ENCODE measurements at regions not wholly inside any gene's neighbourhood (a gene's known extent, or its start where the extent isn't known, plus 50 kb on each side); places are given as distances from the start of the nearest gene placed in this dataset.

DNA sequence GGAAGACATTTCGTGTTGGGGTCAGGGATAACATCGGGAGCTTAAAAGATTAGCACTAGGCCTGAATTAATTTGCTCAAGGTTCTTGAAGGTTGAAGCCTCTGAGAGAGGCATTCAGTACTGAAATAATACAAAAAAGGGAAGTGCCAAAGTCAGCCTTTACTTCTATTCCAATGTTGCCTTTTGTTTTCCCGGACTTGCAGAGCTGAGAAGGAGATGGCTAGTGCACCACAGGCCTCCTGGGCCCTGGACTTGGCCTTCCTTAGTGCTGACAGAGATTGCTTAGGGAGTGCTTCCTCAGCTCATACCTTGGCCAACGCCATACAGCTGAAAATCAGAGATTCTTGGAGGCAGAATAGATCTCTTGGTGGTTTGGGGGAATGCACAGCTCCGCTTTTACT lies 333.6 kb upstream of the TBL1XR1 start:
- H3K4me1 ChIP-seq, result no peaks in the 10 kb centered on the region
- no peaks in the 10 kb centered on the region for H3K27me3 ChIP-seq
- no peaks in the 10 kb centered on the region for H3K9me3 ChIP-seq (replicated peaks)
- no peak overlapping the region for H3K4me3 ChIP-seq
- DNase-seq, result no peak
- no peak overlapping the region for H3K27ac ChIP-seq
- H3K36me3 ChIP-seq, result no peaks in the 10 kb centered on the region

DNA sequence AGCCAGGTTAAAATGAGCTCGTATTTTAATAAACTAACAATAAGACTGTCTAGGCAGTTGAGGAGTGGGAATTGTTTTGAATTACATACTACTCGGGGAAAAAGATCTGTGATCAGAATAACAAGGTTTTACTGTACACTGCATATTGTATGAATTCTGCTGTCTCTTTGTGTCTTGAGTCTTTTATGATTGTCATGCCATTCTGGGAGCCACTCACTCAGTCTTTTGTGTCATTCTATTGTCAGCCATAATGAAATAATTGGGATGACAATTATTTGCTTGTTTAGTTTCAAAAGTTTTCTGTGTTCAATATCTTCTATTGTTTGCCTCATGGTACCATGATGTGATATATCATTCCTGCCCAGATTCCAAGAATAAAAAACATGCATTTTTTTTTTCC lies 339.6 kb upstream of the TBL1XR1 start:
- Histone ChIP-seq H3K4me1 (peaks cover 9% of the 10 kb centered on the region), H3K27me3 (no peaks in the 10 kb centered on the region), H3K27ac (no peak overlapping the region)

DNA sequence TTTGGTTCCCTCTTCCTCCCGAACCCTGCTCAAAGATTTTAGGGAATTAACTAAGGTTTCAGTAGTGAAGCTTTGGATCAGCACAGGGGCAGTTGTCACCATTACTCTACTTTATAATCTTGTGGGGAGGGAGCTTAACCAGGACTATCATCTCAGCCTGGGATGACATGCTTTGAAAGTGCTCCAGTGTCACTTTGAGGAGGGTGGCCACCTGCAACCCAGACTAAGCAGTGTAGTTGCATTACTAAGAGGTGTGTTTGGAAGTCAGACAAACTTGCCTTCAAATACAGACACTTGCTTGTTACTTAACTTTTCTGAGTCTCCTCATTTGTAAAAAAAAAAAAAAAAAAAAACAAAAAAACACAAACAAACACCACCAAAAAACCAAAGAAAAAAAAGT lies 340.3 kb upstream of the TBL1XR1 start:
- no peak overlapping the region for H3K4me3 ChIP-seq
- H3K4me1 ChIP-seq, result peaks cover 9% of the 10 kb centered on the region
- H3K27ac ChIP-seq, result no peak overlapping the region
- no peak for DNase-seq
- no peaks in the 10 kb centered on the region for H3K36me3 ChIP-seq
- H3K9me3 ChIP-seq (replicated peaks), result no peaks in the 10 kb centered on the region
- no peaks in the 10 kb centered on the region for H3K27me3 ChIP-seq

More for the DNA sequence above, 339.6 kb upstream of the TBL1XR1 start:
- no peaks in the 10 kb centered on the region for H3K9me3 ChIP-seq (replicated peaks)
- H3K36me3 ChIP-seq, result no peaks in the 10 kb centered on the region
- no peak overlapping the region for H3K4me3 ChIP-seq
- no peak for DNase-seq

DNA sequence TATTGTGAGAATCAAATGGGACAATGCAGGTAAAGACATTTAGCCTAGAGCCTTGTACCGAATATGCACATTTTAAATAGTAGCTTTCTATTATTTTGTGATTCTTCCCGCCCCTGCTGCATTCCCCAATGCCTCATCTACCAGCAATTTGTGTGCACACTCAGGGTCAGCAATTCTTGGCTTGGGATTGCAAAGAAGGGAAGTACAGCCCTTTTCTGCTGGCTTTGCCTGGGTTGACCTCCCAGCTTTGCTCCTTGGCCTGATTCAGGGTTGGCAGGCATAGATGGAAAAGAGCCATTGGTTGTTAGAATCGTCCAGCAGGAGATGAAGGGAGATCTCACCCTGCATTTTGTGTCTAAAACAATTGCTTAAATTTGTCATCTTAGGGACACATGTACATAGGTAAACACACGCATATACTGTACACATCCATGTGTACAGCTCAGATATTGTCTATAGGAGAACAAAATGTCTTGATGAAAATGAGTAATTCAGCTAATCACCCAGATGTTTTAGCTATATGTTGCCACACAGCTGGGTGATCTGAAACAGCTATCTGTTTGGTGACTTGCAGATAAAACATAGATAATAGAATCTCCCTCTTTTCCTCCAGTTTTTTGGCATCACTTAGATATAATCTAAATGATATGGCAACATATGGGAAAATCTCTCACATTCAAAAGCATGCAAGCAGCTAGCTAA lies 340.9 kb upstream of the TBL1XR1 start:
- no peaks in the 10 kb centered on the region for H3K27me3 ChIP-seq
- no peak overlapping the region for H3K4me3 ChIP-seq
- no peak overlapping the region for H3K27ac ChIP-seq
- H3K36me3 ChIP-seq, result no peaks in the 10 kb centered on the region
- H3K9me3 ChIP-seq (replicated peaks), result no peaks in the 10 kb centered on the region
- DNase-seq, result no peak
- H3K4me1 ChIP-seq, result peaks cover 9% of the 10 kb centered on the region

DNA sequence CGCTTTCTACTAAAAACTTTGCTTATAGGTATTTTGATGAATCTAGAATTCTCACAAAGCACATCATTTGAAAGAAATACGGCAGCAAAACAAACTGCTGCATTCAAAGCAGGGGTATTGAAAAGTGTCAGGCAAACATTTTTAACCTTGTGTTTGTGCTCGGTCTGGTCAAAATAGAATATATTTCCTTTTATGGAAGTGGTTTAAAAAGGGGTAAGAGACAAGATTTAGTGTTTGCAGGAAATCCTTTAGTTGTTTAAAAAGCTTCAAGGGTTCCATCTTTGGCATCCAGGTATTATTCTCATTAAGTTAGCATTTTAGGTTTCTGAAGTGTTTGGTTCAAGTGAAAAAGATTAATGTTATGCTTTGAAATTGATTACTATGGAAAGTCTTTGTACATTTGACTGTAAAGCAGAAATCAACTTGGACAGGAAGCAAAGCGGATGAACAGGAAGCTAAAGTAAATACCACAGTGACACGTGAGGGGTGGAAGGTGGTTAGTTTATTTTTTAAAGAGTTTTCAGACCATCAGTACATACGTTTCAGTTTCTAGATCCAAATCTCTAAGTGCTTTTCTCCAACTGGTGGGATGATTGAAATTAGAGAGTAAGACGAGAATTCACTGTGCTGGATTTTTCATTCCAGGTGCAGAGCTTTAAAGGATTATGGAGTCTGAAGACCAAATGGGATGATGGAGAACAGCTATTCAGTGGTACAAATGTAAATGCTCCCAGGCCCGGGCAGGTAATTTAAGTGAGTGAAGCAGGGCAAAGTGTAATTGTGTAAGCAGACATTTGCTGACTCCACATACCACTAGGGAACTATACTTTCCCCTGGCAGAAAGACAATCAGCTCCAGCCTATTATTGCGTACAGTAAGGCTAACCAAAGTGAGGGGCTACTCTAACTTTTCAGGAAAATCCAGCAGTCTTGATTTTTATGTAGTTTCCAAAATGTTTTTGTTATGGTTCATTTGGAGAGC lies 341.8 kb upstream of the TBL1XR1 start:
- Histone ChIP-seq H3K27me3 (no peaks in the 10 kb centered on the region), H3K36me3 (no peaks in the 10 kb centered on the region), H3K9me3 (replicated peaks) (no peaks in the 10 kb centered on the region), H3K27ac (no peak overlapping the region), H3K4me3 (no peak overlapping the region), H3K4me1 (peaks cover 9% of the 10 kb centered on the region)
- DNase-seq, result peak in 1 of 2 experiments; percentile 6

DNA sequence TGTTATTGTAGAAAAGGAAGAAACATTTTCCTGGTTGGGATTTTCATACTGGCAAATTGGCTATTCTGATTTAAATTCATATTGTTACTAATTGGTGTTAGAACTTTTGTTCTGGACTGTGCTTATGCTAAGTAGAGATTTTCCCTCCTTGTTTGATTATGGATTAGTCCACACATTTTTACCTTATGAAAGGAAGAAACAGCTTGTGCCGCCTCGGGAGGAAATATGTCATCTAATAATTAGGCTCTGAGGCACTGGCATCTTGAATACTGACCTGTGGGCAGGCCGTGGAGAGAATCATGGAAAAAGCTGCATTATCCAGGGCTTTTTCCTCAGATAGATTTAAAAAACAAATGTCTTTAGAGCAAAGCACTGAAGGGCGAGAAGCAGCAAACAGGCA lies 344.3 kb upstream of the TBL1XR1 start:
- no peak overlapping the region for H3K4me3 ChIP-seq
- H3K27me3 ChIP-seq, result no peaks in the 10 kb centered on the region

DNA sequence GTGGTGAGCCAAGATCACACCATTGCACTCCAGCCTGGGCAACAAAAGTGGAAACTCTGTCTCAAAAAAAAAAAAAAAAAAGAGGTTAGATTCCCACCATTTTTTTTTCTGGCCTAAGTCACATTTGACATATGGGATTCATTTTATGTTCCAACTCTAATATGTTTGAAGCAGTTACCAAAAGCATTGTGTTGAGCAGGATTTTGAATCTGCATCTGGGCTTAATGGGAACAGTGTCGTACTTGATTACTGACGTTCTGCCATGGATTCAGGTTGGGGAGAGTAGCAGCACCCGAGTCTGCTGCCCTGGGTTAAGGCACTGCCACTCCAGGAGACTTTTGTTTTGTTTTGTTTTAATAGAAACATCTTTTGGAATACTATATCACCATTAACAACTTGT lies 348.7 kb upstream of the TBL1XR1 start:
- H3K36me3 ChIP-seq, result no peaks in the 10 kb centered on the region
- H3K4me1 ChIP-seq, result no peaks in the 10 kb centered on the region
- no peak for DNase-seq
- no peaks in the 10 kb centered on the region for H3K9me3 ChIP-seq (replicated peaks)
- no peak overlapping the region for H3K4me3 ChIP-seq
- no peaks in the 10 kb centered on the region for H3K27me3 ChIP-seq
- H3K27ac ChIP-seq, result no peak overlapping the region

More for the DNA sequence above, 344.3 kb upstream of the TBL1XR1 start:
- Histone ChIP-seq H3K4me1 (peaks cover 9% of the 10 kb centered on the region), H3K27ac (no peak overlapping the region), H3K9me3 (replicated peaks) (no peaks in the 10 kb centered on the region), H3K36me3 (no peaks in the 10 kb centered on the region)
- DNase-seq, result no peak

DNA sequence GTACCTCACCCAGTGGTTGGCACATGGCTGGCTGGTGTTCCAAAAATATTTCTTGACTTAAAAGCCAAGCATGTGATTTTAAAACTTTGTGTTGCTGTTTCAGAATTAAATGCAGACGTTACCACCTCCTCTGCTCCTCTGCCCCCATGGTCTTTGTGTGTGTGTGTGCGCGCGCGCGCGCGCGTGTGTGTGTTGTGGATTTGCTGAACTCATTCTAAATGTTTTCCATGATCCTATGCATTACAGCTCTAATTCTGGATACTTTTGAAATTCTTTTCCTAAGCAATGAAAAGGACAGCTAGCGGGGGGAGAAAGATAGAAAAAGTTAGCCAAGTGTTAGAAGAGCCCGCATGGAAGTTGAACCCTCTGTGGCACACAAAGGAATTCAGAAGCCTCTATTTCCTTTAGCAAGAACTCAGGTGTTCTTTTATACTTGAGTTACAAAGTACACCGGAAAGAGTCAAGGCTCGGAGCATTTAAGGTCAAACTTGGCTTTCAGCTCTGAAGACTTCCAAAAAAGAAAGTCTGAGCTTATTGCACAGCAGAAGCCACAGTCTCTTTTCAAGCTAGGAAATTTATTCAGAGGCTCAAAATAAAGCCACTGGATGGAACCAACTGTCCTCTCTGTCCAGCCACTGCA lies 350.5 kb upstream of the TBL1XR1 start:
- Histone ChIP-seq H3K27me3 (no peaks in the 10 kb centered on the region), H3K4me1 (no peaks in the 10 kb centered on the region), H3K4me3 (no peak overlapping the region), H3K9me3 (replicated peaks) (no peaks in the 10 kb centered on the region), H3K36me3 (no peaks in the 10 kb centered on the region), H3K27ac (no peak overlapping the region)
- no peak for DNase-seq

DNA sequence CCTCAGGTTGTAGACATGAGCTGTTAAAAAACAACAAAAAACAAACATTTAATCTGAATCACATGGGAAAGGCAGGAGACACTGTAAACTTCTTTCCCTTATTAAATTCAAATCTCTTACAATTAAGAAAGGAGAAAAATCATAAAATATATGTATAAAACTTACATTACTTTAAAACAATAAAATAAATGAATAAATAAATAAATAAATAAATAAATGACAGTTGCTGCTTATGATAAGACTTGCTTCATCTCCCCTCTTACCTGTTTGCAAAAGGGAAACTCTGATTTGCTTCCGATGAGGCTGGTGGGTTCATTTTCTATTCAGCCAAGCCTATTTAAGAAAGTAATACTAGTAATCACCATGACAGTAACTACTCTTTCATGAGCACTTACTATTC lies 353.4 kb upstream of the TBL1XR1 start:
- Histone ChIP-seq H3K36me3 (no peaks in the 10 kb centered on the region), H3K4me3 (no peak overlapping the region), H3K27ac (no peak overlapping the region), H3K4me1 (no peaks in the 10 kb centered on the region), H3K27me3 (no peaks in the 10 kb centered on the region), H3K9me3 (replicated peaks) (no peaks in the 10 kb centered on the region)
- no peak for DNase-seq

DNA sequence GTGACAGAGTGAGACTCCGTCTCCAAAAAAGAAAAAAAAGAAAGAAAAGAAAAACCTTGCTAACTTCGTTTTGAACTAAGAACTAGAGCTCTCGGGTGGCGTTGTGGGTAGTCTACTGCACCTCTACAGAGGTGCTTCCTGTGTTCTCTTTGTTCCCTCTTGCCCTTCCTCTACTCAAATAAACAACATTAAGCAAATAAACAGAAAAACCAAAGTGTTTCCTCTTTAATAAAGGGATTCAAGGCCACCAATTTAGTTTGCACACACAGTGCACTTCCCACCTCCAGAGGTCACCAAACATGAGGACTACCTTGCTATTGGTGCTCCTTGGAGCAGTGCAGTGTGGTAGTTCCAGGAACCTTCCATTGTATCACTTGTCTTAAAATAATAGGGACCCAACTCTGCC lies 354.2 kb upstream of the TBL1XR1 start:
- no peaks in the 10 kb centered on the region for H3K27me3 ChIP-seq
- no peaks in the 10 kb centered on the region for H3K36me3 ChIP-seq
- H3K4me3 ChIP-seq, result no peak overlapping the region
- no peaks in the 10 kb centered on the region for H3K9me3 ChIP-seq (replicated peaks)
- H3K4me1 ChIP-seq, result no peaks in the 10 kb centered on the region
- no peak for DNase-seq
- no peak overlapping the region for H3K27ac ChIP-seq

DNA sequence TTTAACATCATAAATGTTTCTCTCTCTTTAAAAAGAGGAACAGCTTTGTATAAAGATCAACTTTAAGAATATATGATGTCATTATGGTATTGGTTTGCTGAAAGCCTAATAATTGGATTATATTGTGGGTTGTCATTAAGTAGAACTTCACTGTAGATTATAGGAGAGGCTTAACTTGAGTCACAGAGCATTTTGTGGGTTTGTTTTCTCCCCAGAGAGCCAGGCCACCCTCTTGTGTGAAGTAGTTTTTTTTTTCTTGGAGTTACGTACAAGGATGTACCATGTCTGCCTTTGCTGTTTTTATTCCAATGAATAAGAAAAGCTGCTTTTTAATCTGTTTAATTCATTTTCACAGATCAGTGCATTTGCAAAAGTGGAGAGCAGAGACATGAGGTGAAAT lies 354.8 kb upstream of the TBL1XR1 start:
- no peaks in the 10 kb centered on the region for H3K36me3 ChIP-seq

DNA sequence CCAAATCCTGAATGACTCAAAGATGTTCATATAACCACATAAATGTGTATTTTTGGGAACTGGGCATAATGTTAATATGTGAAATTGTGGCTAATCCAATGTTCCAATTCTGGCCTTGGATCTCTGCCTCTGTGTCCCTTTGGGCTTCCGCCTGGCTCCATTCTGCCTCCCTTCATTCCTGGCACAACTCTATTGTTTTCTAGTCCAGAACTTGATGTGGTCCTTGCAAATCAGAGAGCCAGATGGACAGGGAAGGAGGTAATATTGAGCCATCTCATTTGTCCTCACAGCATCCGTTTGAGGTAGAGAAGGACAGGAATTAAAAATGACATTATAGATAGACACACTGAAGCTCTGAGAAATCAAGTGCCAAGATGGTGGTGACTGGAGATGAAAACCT lies 355.7 kb upstream of the TBL1XR1 start:
- Histone ChIP-seq H3K4me1 (no peaks in the 10 kb centered on the region), H3K36me3 (no peaks in the 10 kb centered on the region), H3K9me3 (replicated peaks) (no peaks in the 10 kb centered on the region), H3K4me3 (no peak overlapping the region), H3K27me3 (no peaks in the 10 kb centered on the region), H3K27ac (no peak overlapping the region)
- no peak for DNase-seq

More for the DNA sequence above, 354.8 kb upstream of the TBL1XR1 start:
- no peaks in the 10 kb centered on the region for H3K9me3 ChIP-seq (replicated peaks)
- H3K4me3 ChIP-seq, result no peak overlapping the region
- H3K27me3 ChIP-seq, result no peaks in the 10 kb centered on the region
- no peak overlapping the region for H3K27ac ChIP-seq
- no peak for DNase-seq
- H3K4me1 ChIP-seq, result no peaks in the 10 kb centered on the region

DNA sequence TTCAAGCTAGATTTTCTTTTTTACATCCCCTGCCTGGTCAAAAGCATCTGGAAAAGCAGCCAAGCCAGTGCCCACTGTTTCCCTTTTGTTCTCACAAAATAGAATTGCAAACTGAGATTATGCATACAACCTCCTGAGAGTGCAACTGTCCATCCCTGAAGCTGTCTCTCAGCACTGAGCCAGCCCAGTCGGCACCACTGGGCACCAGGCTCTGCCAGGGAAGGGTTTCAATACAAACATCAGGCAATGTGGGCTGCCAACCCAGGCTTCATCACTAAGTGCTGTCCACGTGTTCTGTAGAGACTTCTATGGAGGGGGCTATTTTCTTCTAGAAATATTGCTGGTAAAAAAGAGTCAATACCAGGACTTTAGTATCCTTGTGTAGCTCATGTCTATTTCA lies 356.3 kb upstream of the TBL1XR1 start:
- Histone ChIP-seq H3K4me1 (no peaks in the 10 kb centered on the region), H3K36me3 (no peaks in the 10 kb centered on the region), H3K27me3 (no peaks in the 10 kb centered on the region), H3K4me3 (no peak overlapping the region), H3K27ac (no peak overlapping the region), H3K9me3 (replicated peaks) (no peaks in the 10 kb centered on the region)
- no peak for DNase-seq

DNA sequence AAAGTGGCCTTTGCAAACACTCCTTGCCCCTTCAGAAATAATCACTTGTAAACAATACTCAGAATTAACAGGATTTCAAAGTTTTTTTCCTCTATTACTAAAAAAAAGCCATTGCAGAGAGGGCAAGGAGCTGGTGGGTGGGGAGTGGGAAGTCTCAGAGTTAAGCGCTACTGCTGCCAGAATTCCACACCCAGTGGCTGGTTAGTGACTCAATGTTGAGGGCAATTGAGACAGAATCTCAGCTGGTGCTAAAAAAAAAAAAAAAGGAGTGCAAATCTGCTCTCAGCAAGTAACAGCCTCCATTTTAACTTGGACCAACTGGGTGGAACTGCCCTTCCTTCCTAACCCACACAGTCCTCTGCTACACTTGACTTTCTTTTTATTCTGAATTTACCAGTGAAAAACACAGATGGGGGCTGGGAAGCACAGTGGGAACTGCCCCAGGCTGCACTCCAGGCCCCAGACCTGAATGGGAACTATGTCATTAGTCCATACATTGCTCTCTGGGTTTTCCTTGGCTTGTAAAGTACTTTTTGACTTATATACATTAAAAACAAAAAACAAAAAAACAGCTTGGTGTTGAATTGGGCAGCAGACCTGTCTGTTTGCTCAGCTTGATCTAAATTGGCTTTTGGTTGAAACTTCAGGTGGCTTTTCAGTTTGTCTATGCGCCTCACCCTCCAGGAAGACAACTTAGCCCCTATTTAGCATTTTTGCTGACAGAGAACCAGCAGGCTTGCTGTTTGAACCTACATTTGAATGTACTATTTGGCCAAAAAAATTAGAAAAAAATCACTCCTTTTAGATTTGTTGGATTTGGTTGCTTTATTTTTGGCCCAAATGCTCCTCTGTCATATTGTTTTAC lies 357.8 kb upstream of the TBL1XR1 start:
- Histone ChIP-seq H3K4me1 (no peaks in the 10 kb centered on the region), H3K27me3 (no peaks in the 10 kb centered on the region), H3K4me3 (no peak overlapping the region), H3K27ac (no peak overlapping the region), H3K9me3 (replicated peaks) (0 out of 2 replicates have a peak, but pooled peaks cover 2% of the 10 kb centered on the region), H3K36me3 (no peaks in the 10 kb centered on the region)
- no peak for DNase-seq
